ENCODE measurements at regions not wholly inside any gene's neighbourhood (a gene's known extent, or its start where the extent isn't known, plus 50 kb on each side); places are given as distances from the start of the nearest gene placed in this dataset.

- TF ChIP-seq CTCF (IDR thresholded peaks at IDR 0.05) (no peak), POLR2A (IDR thresholded peaks at IDR 0.05) (no peak)
These were observed 784.8 kb upstream of the ID2 start for GRCh38 chr2:7896940-7897487.

All from heart left ventricle (tissue), 13 donors.